Panc1 (cell line): ENCODE measurements at regions not wholly inside any gene's neighbourhood (a gene's known extent, or its start where the extent isn't known, plus 50 kb on each side); places are given as distances from the start of the nearest gene placed in this dataset.

Experiments
- CTCF ChIP-seq: fragments of 450-650 bp; IDR thresholded peaks from 2 replicates; pipeline ENCODE4 v1.5.1; 2017; ENCODE audit warnings: mild to moderate bottlenecking
- POLR2AphosphoS5 ChIP-seq: IDR thresholded peaks from 2 replicates; pipeline ENCODE4 v1.6.1; 2012; ENCODE audit warnings: mild to moderate bottlenecking, low read depth, low read length, moderate library complexity

- TF ChIP-seq CTCF (no peak), POLR2AphosphoS5 (no peak)
These were observed 64.1 kb upstream of the LAS1L start for GRCh38 chrX:65598559-65599147.
